ENCODE measurements at regions not wholly inside any gene's neighbourhood (a gene's known extent, or its start where the extent isn't known, plus 50 kb on each side); places are given as distances from the start of the nearest gene placed in this dataset.

DNA sequence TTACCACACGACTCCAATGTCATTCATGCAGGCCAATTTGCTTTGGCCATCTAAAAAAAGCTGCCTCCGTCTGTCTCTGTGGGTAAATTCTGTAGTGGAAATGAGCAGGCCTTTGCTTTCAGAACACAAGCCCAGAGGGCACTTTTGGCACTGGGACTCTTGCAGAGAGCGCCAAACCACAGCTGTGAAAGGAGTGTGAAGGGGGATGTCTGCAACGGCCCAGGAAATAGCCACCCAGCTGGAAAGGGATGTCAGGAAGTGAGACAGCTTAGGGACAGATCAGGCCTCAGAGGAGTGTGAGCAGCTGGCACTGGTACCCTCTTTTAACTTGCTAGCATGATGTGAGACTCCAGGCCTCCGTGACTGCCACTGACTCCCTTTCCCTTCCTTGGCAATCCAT, 152.4 kb downstream of the DKK1 start:
- Histone ChIP-seq H3K4me1 (ENCODE audit: low read depth) (peaks cover 2% of the 10 kb centered on the region), H3K9me3 (ENCODE audit: low read depth) (no peaks in the 10 kb centered on the region), H3K27me3 (no peaks in the 10 kb centered on the region), H3K27ac (no peak overlapping the region), H3K36me3 (no peaks in the 10 kb centered on the region), H3K4me3 (no peak overlapping the region)
- no peak for DNase-seq (ENCODE audit: low read depth in 1 of 2, low spot score in 1 of 2)
- TF ChIP-seq, protein P1, sequence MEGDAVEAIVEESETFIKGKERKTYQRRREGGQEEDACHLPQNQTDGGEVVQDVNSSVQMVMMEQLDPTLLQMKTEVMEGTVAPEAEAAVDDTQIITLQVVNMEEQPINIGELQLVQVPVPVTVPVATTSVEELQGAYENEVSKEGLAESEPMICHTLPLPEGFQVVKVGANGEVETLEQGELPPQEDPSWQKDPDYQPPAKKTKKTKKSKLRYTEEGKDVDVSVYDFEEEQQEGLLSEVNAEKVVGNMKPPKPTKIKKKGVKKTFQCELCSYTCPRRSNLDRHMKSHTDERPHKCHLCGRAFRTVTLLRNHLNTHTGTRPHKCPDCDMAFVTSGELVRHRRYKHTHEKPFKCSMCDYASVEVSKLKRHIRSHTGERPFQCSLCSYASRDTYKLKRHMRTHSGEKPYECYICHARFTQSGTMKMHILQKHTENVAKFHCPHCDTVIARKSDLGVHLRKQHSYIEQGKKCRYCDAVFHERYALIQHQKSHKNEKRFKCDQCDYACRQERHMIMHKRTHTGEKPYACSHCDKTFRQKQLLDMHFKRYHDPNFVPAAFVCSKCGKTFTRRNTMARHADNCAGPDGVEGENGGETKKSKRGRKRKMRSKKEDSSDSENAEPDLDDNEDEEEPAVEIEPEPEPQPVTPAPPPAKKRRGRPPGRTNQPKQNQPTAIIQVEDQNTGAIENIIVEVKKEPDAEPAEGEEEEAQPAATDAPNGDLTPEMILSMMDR (IDR thresholded peaks at IDR 0.05; ENCODE audit: low read depth, low read length): no peak

DNA sequence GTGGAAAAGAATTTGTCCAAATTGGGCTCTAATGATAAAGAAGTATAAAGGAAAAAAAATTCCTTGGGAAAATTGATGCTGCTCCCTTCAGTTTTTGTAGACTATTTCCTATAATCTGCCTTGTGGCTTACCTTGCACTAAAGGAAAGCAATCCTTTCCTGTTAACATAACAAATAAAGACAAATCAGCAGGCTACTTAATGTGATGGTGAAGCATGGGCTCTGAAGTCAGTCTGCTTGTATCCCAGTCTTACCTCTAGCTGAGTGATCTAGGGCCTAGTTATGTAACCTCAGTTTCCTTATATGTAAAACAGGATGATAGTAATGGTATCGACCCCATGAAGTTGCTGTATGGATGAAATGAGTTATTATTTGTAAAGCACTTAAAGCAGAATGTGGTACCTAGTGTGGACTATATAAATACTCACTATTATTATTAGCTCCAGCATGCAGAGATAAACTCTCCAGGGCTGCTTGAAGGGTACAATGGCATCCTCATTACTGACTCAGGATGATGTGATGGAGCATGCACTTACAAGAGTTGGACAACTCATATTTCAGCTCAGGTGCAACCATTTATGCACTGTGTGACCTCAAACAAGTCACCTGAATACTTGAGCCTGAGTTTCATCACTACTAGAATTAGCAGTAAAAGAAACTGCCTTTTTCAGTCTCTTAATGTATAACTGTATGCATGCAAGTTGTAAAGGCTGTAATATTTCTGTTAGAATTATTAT, 156.1 kb downstream of the DKK1 start:
- H3K36me3 ChIP-seq: no peaks in the 10 kb centered on the region
- no peaks in the 10 kb centered on the region for H3K27me3 ChIP-seq
- H3K9me3 ChIP-seq (ENCODE audit: low read depth): no peaks in the 10 kb centered on the region
- H3K4me1 ChIP-seq (ENCODE audit: low read depth): peaks cover 1% of the 10 kb centered on the region
- TF ChIP-seq, protein P1 (IDR thresholded peaks at IDR 0.05; ENCODE audit: low read depth, low read length): no peak
- no peak for DNase-seq (ENCODE audit: low read depth in 1 of 2, low spot score in 1 of 2)
- no peak overlapping the region for H3K27ac ChIP-seq
- no peak overlapping the region for H3K4me3 ChIP-seq

DNA sequence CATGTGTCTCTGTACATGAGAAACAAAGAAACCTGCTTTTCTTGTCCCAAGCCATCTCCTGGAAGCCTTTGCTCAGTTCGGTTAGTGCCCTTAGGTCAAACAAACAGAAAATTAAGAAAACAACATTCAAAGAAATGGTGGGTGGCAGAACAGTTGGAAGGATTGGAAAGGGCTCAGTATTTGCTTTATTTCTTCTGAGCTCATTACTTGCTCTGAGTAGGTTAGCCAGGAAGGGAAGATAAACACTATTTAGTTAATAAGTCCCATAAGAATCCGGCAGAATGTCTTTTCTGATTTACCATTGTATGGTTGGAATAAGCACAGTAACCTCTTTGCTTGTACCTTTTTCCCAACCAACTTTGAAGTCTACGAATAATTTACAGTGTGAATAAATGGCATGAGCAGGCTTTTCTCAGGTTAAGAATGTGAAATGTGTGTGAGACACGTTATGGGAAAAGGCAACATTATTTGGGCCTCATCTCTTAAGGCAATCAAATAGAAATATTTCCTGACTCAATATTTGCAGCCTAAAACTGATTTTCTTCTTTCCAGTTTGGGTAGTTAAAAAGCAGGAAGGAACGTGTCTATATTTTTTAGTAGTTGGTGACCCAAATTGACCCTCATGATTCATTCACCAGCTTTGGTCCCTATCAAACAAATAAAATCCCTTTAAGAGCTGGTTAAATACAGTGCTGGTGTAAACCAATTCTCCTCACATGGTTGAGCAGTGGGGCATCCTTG, 158.5 kb downstream of the DKK1 start:
- Histone ChIP-seq H3K27me3 (no peaks in the 10 kb centered on the region), H3K4me3 (no peak overlapping the region), H3K27ac (no peak overlapping the region), H3K36me3 (no peaks in the 10 kb centered on the region), H3K9me3 (ENCODE audit: low read depth) (no peaks in the 10 kb centered on the region), H3K4me1 (ENCODE audit: low read depth) (no peaks in the 10 kb centered on the region)
- TF ChIP-seq, protein P1 (IDR thresholded peaks at IDR 0.05; ENCODE audit: low read depth, low read length): no peak
- no peak for DNase-seq (ENCODE audit: low read depth in 1 of 2, low spot score in 1 of 2)

DNA sequence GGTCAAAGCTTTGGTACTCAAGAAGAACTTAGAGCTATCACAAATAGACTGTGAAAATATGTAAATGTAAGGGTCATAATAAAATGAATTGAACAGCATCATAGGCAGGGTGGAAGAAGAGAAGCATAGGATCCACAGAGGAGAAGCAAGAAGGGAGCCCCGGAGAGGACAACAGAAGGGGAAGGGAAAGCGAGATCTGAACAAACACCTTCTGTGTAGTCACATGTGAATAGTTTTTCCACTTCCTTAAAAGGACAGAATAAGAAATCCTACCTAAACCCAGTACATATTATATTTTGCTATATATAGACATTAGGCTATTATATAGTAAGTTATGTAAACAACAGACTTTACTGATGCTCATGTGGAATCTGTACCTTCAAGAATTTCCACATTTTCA, 160.2 kb downstream of the DKK1 start:
- no peak overlapping the region for H3K27ac ChIP-seq
- no peaks in the 10 kb centered on the region for H3K4me1 ChIP-seq (ENCODE audit: low read depth)
- DNase-seq (ENCODE audit: low read depth in 1 of 2, low spot score in 1 of 2): no peak
- H3K27me3 ChIP-seq: no peaks in the 10 kb centered on the region
- no peaks in the 10 kb centered on the region for H3K36me3 ChIP-seq
- no peaks in the 10 kb centered on the region for H3K9me3 ChIP-seq (ENCODE audit: low read depth)
- TF ChIP-seq, protein P1 (IDR thresholded peaks at IDR 0.05; ENCODE audit: low read depth, low read length): no peak
- H3K4me3 ChIP-seq: no peak overlapping the region

DNA sequence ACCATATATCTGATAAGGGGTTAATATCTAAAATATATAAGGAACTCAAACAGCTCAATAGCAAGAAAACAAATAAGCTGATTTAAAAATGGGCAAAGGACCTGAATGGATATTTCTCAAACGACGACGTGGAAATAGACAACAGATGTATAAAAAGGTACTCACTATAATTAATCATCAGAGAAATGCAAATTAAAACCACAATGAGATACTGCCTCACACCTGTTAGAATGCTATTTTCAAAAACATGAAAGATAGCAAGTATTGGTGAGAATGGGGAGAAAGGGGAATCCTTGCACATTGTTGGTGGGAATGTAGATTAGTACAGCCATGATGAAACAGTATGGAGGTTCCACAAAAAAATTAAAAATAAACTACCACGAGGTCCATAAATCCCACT, 163.2 kb downstream of the DKK1 start:
- H3K27ac ChIP-seq: no peak overlapping the region
- no peak for DNase-seq (ENCODE audit: low read depth in 1 of 2, low spot score in 1 of 2)
- H3K4me3 ChIP-seq: no peak overlapping the region
- H3K27me3 ChIP-seq: no peaks in the 10 kb centered on the region
- H3K4me1 ChIP-seq (ENCODE audit: low read depth): no peaks in the 10 kb centered on the region
- no peaks in the 10 kb centered on the region for H3K36me3 ChIP-seq
- TF ChIP-seq, protein P1 (IDR thresholded peaks at IDR 0.05; ENCODE audit: low read depth, low read length): no peak
- no peaks in the 10 kb centered on the region for H3K9me3 ChIP-seq (ENCODE audit: low read depth)
